DND-41 (cell line): ENCODE measurements at regions not wholly inside any gene's neighbourhood (a gene's known extent, or its start where the extent isn't known, plus 50 kb on each side); places are given as distances from the start of the nearest gene placed in this dataset.

Experiments used
- CTCF ChIP-seq: IDR thresholded peaks from 2 replicates; pipeline ENCODE4 v1.5.1; 2012; ENCODE audit warnings: borderline replicate concordance, low read length, moderate library complexity, mild to moderate bottlenecking; ENCODE audit not compliant: poor library complexity, severe bottlenecking; ENCODE audit errors: extremely low read depth
- EZH2 ChIP-seq: IDR thresholded peaks from 3 replicates; pipeline ENCODE4 v1.6.1; 2012; ENCODE audit warnings: borderline replicate concordance, low read depth, mild to moderate bottlenecking, moderate library complexity, low read length, inconsistent platforms; ENCODE audit not compliant: severe bottlenecking

- TF ChIP-seq CTCF (no peak), EZH2 (no peak)
These were observed 213.1 kb upstream of the USP24 start for GRCh38 chr1:55428231-55428630.
